GM21825 (cell line): ENCODE measurements at regions not wholly inside any gene's neighbourhood (a gene's known extent, or its start where the extent isn't known, plus 50 kb on each side); places are given as distances from the start of the nearest gene placed in this dataset.
"Not testable (repeated sequence)": the region's sequence is repeated elsewhere in the genome, so short reads cannot be mapped to it uniquely, and the experiment has no call there.

Experiments
- ATAC-seq: cut with Tn5 transposase; IDR thresholded peaks from one replicate; pipeline ENCODE4 v1.9.1; 2021; ENCODE audit warnings: mild to moderate bottlenecking, moderate library complexity; ENCODE audit not compliant: unreplicated experiment

DNA sequence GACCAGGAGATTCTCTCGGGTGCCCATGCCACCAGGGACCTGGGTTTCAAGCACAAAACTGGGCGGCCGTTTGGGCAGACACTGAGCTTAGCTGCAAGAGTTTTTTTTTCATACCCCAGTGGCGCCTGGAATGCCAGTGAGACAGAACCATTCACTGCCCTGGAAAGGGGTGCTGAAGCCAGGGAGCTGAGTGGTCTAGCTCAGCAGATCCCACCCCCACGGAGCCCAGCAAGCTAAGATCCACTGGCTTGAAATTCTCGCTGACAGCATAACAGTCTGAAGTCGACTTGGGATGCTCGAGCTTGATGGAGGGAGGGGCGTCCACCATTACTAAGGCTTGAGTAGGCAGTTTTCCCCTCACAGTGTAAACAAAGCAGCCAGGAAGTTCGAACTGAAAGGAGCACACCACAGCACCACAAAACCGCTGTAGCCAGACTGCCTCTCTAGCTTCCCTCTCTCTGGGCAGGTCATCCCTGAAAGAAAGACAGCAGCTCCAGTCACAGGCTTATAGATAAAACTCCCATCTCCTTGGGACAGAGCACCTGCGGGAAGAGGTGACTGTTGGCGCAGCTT is 157.7 kb downstream of the GIPC2 start:
- ATAC-seq = not testable (repeated sequence)

DNA sequence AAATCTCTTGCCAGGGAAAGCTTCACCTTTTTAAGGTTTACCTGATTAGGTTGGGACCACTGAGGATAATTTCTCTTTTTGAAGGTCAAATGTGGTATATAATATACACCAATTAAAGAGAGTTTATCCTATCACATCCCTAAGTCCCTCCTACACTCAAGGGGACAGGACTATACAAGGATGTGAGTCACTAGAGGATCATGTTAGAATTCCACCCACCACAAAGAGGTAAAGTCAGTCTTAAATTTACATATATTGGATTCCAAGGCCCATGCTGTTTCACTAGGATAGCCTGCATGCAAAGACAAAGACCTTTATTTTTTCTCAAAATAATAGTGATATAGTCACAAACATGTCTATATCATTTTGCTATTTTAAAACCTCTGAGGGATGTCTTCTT is 164.4 kb downstream of the GIPC2 start:
- ATAC-seq = no peak

DNA sequence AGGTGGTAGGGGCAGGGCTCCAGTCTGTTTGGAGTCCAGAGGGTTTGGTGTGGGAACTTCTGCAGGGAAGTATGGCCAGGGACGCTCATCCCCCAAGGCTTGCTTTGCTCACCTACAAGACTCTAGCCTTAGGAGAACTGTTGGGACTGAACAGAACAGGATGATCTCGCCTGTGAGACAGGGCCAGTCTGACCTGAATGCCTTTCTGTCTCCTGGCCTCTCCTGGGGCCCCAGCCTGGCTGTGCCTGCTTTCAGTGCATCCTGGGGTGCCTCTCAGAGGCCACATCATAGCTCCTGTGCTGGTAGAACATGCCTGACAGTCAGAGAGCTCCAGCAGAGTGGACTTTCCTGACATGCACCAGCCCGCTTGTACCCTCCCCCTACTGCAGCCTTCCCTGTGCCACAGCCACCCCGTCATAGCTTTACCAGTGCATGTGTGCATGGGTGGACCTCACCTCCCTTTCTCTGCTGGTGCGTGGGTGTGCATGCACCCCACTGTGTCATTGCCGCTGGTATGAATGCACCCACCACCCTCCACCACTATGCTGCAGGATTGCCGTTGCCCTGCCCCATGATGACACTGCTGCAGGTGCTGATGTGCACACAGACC is 165.8 kb downstream of the GIPC2 start:
- ATAC-seq = no peak

DNA sequence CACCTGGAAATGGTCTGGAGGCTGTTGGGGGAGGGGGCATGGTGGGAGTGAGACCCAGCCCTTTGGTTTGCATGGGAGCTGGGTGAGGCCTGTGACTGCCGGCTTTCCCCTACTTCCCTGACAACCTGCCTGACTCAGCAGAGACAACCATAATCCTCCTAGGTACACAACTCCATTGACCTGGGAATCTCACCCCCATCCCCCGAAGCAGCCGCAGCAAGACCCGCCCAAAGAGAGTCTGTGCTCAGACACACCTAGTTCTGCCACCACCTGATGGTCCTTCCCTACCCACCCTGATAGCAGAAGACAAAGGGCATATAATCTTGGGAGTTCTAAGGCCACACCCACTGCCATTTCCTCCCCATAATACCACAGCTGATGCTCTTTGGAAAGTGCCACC is 168.6 kb downstream of the GIPC2 start:
- no peak for ATAC-seq

DNA sequence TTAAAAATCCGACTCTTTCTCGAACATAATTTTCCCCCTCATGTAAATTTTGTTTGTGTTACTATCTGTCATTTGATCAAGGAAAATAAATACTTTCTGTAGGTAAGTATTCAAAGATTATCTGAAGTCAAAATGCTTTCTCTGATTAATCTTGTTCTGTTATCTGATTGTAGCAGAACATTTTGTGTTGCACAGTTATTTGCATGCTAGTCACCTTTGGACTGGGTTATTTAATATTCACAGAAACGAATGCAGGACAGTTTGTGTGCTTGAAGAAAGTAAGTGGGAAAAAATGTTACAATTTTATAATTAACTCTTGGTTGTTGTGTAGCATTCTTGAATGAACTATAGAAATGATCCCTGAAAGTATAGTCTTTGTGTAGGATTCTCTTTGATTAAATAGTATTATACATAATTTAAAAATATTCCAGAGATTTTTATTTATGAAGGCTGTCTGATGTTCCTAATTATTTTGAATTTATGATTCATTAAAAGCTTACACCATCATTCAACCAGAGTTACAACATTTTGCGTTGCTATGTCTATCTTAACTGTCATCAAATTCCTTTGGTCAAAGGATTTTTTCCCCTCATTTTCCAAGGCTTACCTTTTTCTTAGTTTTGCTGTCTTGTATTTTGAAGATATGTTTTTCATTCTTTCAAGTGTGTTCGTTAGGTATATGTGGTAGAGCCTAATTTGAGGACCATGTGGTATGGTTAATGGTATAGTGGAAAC is 176.6 kb downstream of the GIPC2 start:
- ATAC-seq = no peak

DNA sequence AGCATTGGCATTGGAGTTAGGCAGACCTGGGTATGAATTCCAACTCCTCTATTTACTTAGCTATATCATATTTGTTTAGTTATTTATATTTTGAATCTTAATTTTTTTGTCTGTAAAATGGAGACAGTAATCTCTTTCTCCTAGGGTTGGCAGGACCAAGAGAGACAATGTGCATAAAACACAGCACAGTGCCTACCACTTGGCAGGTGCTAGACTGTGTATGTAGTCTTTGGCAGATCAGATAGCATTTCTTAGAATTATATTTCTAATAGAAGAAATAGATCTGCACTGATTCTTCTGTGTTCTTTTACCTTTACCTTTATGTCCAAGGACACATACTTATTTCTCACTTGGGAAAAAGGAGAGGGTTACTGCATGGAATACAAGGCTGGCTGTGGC is 177.2 kb downstream of the GIPC2 start:
- ATAC-seq = no peak

DNA sequence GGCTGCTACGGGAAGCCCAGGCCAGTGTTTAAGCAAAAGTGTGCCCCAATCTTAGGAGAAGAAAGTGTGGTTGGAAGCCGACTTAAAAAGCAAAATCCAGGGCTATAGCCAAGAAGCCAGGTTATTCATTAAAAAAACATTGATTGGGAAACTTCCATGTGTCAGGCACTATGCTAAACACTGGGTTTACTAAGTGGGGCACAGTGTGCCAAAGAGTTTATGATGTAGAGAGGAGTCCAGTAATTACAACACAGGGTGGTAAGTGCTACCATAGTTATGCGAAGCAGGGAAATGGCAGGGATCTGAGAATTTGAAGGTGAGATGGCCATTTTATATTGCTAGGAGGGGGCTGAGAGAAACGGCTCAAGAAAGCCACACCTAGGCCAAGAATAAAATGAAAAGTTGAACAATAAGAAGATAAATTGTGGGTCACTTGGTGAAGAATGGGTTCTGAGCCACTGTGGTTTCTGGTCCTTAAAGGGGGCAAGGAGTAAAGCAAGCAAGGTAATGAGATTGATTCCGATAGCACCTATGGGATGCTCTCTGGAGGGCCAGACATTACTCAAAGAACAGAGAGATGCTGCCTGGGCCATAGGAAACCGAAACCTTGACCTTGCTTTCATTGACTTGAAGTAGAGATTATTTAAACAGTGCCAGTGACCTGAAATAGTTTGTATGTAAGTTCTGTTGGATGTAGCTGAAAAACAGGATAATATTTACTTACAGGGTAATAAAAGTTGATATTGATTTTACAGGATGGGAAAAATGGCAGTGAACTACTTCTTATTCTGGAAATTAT is 177.8 kb downstream of the GIPC2 start:
- no peak for ATAC-seq

DNA sequence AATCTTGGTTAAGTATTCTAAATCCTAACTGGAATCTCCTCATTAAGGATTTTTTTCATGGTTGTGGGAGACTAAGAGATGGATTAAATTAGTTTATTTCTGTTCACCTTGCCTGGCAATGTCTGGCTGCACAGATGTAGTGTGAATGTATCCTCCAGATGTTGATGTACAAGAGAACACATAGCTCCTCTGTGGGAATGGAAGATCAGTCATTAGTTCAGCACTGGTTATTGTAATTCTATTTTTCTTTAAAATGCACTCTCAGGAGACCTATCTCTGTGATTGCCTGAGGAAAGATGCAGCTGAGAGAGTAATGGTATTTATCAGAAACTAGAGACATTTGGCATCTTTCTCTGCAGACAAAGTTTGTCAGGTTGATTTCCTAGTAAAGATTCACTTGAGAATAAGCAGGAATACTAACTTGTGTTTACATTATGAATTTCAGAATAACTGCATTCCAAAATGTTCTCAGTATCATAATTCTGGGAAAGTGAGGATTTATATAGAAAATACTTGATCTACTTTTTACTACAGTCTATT is 178.6 kb downstream of the GIPC2 start:
- no peak for ATAC-seq

DNA sequence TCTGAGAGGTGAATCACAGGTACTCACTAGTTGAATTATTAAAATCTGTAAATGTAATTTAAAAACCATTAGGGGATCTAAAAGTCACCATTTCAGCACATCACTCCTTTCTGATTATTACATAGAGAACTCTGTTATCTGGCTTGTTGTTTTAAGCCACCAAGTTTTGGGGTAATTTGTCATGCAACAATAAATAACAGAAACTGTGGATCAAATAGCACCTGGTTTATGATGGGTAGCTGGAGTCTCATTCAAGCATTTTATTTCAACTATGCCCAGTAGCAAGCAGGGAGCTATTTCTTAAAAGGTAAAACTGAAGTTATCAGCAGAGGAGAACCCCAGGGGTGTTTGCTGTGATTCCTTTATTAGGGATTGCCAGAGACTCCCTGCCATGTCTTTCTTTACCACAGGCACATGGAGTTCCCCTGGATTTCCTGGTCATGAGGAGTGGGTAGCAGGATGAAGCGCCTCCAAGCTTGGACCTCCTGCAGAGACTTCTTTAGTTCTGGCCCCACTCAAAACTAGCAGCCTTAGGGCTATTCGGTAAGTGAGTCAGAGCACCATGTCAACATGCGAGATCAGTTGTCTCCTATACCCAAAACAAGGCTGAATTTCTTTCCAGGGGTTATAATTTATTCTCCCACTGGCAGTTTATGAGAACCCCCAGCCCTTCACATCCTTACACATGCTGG is 179.2 kb downstream of the GIPC2 start:
- no peak for ATAC-seq

DNA sequence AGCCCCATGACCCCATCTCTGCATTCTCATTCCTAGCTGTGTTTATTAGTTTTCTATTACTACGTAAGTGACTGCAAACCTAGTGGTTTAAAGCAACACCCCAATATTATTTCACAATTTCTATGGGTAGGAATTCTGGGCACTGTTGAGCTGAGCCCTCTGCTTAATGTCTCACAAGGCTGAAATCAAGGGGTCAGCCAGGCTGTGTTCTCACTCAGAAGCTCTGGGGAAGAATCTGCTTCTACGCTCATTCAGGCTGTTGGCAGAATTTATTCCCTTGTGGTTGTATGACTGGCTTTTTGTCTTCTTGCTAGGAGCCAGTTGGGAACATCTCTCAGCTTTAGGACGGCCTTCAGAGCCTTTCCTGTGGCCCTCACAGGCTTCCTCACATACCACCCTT is 181.0 kb downstream of the GIPC2 start:
- ATAC-seq = no peak

DNA sequence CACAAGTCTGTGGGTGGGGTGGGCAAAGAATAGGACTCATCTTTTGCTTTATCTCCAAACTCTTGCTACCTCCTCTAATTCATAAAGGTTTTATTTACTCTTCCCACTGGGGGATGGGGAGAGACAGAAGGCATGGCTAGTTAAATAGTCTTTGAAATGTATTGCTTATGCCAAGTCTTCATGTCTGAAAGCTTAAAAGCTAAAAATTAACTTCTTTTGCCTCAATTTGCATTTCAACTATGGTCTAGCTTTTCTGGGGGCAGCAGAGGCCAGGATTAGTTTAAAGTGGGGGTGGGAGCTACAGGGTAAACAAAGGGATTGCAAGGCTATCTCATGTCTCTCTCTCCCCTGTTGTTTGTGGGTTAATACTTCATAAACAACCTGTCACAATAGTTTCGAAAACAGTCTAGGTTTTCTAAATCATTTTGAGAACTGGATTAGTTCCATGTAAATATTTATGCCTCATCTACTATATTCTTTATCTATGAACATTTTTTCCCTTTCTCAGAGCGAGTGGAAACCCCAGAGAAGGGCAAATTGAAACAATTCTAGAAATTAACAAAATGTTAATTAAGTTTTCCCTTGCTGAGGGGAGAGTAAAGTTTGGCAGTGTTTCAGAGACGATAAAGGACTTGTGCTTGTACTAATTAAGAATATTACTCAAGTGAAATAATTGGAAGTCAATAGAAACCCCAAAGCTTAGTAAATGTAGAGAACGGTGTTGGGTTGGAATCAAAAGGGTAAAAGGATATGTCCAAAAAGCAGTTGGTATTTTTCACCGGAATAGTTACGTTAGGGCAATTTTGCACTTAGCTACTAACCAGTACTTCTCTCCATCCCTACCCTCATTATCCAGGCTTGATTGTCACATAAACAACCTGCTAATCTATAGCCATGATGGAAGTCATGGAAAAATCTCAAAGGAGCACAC is 182.2 kb downstream of the GIPC2 start:
- no peak for ATAC-seq

DNA sequence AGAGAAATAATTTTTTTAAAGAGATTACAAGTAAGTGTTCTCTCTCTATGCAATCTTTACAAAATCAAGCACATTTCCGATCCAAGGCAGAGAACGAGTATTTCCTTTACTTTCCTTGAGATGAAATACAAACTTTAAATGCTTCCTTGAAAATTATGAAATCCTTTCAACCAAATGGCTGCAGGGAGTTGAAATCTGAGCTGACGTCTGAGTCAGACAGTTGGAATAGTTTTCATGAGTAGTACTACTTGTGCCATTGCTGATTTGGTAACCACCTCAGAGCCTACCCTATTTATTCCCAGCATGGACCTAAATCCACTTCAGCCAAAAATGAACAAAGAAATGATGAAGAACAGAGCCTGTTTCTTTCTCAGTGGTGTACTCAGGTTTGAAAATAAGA is 183.6 kb downstream of the GIPC2 start:
- ATAC-seq = no peak

DNA sequence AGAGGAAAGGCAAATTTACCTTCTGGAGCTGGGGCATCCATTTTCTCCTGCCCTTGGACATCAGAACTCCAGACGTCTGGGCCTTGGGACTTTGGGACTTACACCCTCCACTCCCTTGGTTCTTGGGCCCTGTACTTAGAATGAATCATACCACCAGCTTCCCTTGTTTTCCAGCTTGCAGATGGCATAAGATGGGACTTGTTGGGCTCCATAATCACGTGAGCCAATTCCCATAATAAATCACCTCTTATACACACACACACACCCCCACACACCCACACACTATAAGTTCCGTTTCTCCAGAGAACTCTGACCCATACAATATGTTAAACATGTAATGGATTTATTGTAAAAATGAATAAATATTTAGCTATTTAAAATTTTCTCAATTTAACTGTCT is 185.7 kb downstream of the GIPC2 start:
- no peak for ATAC-seq

DNA sequence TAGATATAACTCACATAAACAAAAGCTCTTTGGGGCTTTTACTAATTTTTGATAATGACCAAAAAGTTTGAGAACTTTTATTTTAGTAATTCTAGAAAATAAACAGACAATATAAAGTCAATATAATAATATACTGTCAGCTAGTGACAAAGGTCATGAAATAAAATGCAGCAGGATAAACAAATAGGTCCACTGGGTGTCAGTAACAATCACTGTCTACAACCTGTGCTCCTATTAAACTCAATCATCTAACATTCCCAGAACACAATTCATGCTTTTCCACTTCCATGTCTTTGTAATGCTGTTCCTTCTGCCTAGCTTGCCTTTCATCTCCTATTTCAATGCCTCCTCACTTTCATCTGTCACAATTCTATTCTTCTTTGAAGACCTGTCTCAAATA is 186.1 kb downstream of the GIPC2 start:
- ATAC-seq = no peak

DNA sequence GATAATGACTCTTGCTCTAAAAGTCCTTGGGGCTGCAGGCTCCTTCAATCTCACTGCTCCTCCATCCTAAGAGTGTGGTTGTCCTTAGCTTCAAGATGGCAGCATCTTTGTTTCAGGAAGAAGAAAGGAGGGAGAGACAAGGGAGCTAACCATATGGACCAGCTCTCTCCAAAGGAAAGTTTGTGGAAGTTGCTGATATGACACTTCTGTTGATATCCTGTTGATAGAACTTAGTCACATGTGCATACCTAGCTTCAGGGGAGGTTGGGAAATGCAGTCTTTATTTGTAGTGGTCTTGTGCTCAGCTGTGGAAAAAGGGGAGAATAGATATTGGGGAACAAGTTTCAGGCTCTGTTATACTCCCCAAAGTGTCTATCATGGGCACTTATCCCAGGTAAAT is 186.9 kb downstream of the GIPC2 start:
- no peak for ATAC-seq

DNA sequence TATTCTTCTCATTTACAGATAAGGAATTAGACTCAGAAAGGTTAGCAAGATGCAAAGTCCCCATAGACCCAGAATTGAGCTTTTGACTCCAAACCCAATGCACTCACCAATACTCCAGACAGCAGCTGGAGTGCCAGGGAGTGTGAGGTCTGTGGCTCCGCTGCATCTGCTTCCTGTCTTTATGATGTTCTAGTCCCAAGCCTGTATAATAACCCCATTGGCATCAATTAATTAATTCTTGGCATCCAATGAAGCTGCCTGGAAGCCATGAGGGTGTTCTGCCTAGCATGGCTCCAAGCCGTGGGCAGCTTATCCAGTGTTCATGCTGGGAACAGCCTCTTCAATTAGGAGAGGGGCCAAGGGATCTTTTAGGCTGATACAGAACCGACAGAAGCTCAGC is 188.7 kb downstream of the GIPC2 start:
- no peak for ATAC-seq

DNA sequence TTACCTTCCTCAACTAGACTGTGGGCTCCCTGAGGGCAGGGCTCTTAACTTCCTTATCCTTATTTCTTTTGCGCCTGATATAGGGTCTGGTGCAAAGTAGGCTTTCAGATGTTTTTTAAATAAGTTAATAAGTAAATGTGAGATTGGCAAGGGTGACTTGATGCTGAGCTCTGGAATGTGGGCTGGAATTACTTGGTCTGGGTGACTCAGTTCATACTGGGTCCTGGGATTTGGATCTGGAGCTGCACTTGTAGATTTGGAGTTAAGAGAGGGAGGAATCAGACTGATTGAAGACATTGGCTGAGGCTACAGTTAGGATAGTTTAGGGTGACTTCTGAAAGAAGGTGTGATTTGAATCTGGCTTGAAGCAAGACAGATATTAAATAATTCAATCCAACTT is 190.9 kb downstream of the GIPC2 start:
- ATAC-seq = no peak

DNA sequence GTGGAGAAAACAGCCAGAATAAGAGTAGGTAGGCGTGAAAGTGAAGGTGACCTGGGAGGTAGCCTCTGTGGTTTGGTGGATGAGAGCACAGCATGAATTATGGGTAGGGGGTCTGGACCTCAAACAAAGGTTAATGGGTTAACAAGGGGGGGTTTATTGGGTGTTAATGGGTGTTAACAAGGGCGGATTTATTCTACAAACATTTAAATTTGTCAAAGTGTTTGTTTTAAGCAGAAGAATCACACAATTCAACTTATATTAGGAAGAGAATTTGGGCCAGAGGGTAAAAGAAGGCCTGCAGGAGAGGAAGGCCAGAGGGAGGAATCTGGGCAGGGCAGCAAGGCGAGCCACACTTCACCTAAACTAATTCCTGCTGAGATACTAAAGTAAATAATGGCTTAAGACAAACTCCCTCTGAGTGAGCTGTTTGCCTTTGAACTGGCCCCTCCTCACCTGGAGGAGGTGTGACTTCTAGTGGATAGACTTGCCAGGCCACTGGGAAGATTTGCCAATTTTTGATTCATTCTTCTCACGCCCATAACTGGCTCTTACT is 191.7 kb downstream of the GIPC2 start:
- ATAC-seq = no peak

DNA sequence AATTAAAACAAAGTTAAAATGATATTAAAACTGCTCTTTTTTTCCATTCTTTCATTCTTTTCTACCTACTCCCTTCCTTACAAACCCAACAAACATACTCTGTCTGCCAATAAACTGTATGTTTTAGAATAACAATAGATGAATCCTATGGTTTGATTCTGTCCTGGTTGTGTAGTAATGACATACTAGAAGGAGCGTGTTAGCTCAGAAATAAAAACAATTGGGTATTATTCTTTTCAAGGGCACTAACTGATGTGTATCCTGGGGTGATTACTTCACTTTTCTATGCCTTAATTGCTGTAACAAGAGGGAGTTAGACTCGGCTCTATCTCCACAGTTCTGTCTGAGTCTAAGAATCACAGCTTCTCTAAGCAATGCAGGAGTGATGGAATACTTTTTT is 194.4 kb downstream of the GIPC2 start:
- no peak for ATAC-seq

DNA sequence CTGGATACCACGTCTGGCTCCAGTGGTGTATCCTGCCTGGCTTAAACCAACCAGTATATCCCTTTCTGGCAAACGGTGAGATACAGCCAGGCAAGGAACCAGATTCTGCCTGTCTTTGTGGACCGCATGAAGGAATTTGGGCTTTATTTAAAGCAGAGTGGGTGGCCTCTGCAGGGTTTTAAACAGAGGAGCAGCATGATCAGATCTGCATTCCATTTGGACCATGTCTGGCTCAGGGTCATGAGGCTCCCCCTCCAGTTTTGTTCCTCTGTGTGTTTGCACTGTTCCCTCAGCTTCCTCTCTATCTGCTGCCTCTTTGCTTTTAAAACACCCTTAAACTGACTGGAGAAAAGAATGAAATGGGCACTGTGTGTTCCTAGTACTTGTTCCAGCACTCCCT is 195.0 kb downstream of the GIPC2 start:
- ATAC-seq = no peak
